ENCODE measurements at regions not wholly inside any gene's neighbourhood (a gene's known extent, or its start where the extent isn't known, plus 50 kb on each side); places are given as distances from the start of the nearest gene placed in this dataset.

DNA sequence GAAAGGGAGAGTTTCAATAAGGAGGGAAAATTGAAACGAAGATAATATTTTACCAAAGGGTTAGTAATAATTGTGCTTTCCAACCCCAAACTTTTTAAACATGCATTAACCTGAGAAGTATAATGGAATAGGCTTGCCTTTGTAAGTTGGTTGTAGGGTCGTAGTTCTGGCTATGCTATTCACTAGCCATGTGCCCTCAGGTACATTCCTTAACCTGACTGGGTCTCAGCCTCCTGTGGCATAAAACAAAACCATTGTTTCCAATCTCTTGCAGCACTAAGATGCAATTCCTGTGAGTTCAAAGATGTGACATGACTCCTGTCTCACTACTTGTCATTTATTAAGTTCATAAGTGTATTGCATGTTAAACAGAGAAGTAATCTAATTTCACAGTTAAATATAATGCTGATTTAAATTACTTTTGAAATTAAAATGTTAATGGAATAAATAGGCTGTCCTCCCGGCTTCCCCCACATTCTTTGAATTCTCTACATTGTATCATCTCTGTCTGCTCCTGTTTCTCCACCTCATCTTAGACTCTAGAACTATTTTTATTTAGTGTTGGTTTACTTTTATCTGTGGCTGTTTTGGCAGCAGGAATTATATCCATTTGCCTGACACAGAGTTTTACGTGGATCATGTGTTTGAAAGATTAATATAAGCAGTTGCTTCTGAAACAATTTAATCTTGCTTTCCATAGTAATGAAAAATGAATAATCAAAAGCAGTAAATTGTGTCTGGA is 216.3 kb downstream of the FAT3 start:
- no peak overlapping the region for H2AFZ ChIP-seq (ENCODE audit: low read depth, low read length)
- H3K9me2 ChIP-seq (ENCODE audit: insufficient read depth, low read length): no peaks in the 10 kb centered on the region
- TF ChIP-seq, protein P1, sequence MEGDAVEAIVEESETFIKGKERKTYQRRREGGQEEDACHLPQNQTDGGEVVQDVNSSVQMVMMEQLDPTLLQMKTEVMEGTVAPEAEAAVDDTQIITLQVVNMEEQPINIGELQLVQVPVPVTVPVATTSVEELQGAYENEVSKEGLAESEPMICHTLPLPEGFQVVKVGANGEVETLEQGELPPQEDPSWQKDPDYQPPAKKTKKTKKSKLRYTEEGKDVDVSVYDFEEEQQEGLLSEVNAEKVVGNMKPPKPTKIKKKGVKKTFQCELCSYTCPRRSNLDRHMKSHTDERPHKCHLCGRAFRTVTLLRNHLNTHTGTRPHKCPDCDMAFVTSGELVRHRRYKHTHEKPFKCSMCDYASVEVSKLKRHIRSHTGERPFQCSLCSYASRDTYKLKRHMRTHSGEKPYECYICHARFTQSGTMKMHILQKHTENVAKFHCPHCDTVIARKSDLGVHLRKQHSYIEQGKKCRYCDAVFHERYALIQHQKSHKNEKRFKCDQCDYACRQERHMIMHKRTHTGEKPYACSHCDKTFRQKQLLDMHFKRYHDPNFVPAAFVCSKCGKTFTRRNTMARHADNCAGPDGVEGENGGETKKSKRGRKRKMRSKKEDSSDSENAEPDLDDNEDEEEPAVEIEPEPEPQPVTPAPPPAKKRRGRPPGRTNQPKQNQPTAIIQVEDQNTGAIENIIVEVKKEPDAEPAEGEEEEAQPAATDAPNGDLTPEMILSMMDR (IDR thresholded peaks at IDR 0.05; ENCODE audit: poor library complexity, severe bottlenecking): no peak
- TF ChIP-seq EP300 (conservative IDR thresholded peaks at IDR 0.05; ENCODE audit: poor library complexity, severe bottlenecking): no peak
- no peak for TF ChIP-seq EZH2 (IDR thresholded peaks at IDR 0.05; ENCODE audit: borderline replicate concordance, insufficient read depth, low read length, poor library complexity, severe bottlenecking)
- TF ChIP-seq TAF1 (IDR thresholded peaks at IDR 0.05; ENCODE audit: low read depth): no peak
- no peak for TF ChIP-seq SMC3 (conservative IDR thresholded peaks at IDR 0.05; ENCODE audit: poor library complexity)
- TF ChIP-seq, protein P2, sequence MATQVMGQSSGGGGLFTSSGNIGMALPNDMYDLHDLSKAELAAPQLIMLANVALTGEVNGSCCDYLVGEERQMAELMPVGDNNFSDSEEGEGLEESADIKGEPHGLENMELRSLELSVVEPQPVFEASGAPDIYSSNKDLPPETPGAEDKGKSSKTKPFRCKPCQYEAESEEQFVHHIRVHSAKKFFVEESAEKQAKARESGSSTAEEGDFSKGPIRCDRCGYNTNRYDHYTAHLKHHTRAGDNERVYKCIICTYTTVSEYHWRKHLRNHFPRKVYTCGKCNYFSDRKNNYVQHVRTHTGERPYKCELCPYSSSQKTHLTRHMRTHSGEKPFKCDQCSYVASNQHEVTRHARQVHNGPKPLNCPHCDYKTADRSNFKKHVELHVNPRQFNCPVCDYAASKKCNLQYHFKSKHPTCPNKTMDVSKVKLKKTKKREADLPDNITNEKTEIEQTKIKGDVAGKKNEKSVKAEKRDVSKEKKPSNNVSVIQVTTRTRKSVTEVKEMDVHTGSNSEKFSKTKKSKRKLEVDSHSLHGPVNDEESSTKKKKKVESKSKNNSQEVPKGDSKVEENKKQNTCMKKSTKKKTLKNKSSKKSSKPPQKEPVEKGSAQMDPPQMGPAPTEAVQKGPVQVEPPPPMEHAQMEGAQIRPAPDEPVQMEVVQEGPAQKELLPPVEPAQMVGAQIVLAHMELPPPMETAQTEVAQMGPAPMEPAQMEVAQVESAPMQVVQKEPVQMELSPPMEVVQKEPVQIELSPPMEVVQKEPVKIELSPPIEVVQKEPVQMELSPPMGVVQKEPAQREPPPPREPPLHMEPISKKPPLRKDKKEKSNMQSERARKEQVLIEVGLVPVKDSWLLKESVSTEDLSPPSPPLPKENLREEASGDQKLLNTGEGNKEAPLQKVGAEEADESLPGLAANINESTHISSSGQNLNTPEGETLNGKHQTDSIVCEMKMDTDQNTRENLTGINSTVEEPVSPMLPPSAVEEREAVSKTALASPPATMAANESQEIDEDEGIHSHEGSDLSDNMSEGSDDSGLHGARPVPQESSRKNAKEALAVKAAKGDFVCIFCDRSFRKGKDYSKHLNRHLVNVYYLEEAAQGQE (IDR thresholded peaks at IDR 0.05; ENCODE audit: borderline replicate concordance): no peak
- no peak for TF ChIP-seq RAD21 (conservative IDR thresholded peaks at IDR 0.05)
- no peak for TF ChIP-seq MXI1 (conservative IDR thresholded peaks at IDR 0.05; ENCODE audit: poor library complexity, severe bottlenecking)
- TF ChIP-seq POLR2AphosphoS5 (IDR thresholded peaks at IDR 0.05): no peak
- H3K4me2 ChIP-seq (ENCODE audit: low read length): no peak overlapping the region
- H3K9ac ChIP-seq (ENCODE audit: low read length): no peak overlapping the region
- H3K9me3 ChIP-seq (ENCODE audit: low read length): no peaks in the 10 kb centered on the region
- no peaks in the 10 kb centered on the region for H3K36me3 ChIP-seq (ENCODE audit: insufficient read depth, low read length)
- no peaks in the 10 kb centered on the region for H4K20me1 ChIP-seq (ENCODE audit: insufficient read depth)
- no peaks in the 10 kb centered on the region for H3F3A ChIP-seq (ENCODE audit: insufficient read depth, low read length, poor library complexity, severe bottlenecking)
- H3K4me3 ChIP-seq (ENCODE audit: low read length): no peak overlapping the region
- peaks cover 10% of the 10 kb centered on the region for H3K79me2 ChIP-seq (replicated peaks; ENCODE audit: insufficient read depth, low read length)
- no peaks in the 10 kb centered on the region for H3K27me3 ChIP-seq (ENCODE audit: insufficient read depth, low read depth, low read length)
- no peak overlapping the region for H3K27ac ChIP-seq (ENCODE audit: low read length)

DNA sequence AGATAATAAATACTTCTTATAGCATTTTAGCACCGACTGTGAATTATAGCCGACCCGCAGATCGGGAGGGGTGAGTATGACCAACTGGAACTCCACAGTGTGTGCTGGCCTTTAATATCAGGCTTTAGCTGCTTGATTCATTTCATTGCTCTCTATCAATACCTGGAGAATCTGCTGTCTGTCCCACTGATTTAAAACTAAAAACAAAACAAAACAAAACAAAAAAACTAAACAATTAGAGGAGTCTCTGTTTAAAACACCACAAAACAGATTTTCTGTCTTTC is 216.8 kb downstream of the FAT3 start:
- no peak for TF ChIP-seq RAD21 (conservative IDR thresholded peaks at IDR 0.05)
- no peak for TF ChIP-seq TAF1 (IDR thresholded peaks at IDR 0.05; ENCODE audit: low read depth)
- no peak for TF ChIP-seq SMC3 (conservative IDR thresholded peaks at IDR 0.05; ENCODE audit: poor library complexity)
- TF ChIP-seq, protein P2 (IDR thresholded peaks at IDR 0.05; ENCODE audit: borderline replicate concordance): no peak
- TF ChIP-seq EZH2 (IDR thresholded peaks at IDR 0.05; ENCODE audit: borderline replicate concordance, insufficient read depth, low read length, poor library complexity, severe bottlenecking): no peak
- TF ChIP-seq POLR2AphosphoS5 (IDR thresholded peaks at IDR 0.05): no peak
- TF ChIP-seq, protein P1 (IDR thresholded peaks at IDR 0.05; ENCODE audit: poor library complexity, severe bottlenecking): no peak
- no peaks in the 10 kb centered on the region for H3K9me2 ChIP-seq (ENCODE audit: insufficient read depth, low read length)
- H3K36me3 ChIP-seq (ENCODE audit: insufficient read depth, low read length): no peaks in the 10 kb centered on the region
- no peak overlapping the region for H3K27ac ChIP-seq (ENCODE audit: low read length)
- no peaks in the 10 kb centered on the region for H3K27me3 ChIP-seq (ENCODE audit: insufficient read depth, low read depth, low read length)
- no peak overlapping the region for H2AFZ ChIP-seq (ENCODE audit: low read depth, low read length)
- H3K4me3 ChIP-seq (ENCODE audit: low read length): no peak overlapping the region
- H3K9me3 ChIP-seq (ENCODE audit: low read length): no peaks in the 10 kb centered on the region
- no peak overlapping the region for H3K4me2 ChIP-seq (ENCODE audit: low read length)
- peaks cover 8% of the 10 kb centered on the region for H3K79me2 ChIP-seq (replicated peaks; ENCODE audit: insufficient read depth, low read length)
- H3K9ac ChIP-seq (ENCODE audit: low read length): no peak overlapping the region
- no peaks in the 10 kb centered on the region for H3F3A ChIP-seq (ENCODE audit: insufficient read depth, low read length, poor library complexity, severe bottlenecking)
- H4K20me1 ChIP-seq (ENCODE audit: insufficient read depth): no peaks in the 10 kb centered on the region

All from neural cell (in vitro differentiated cells).